GM06990 (cell line): ENCODE measurements at regions not wholly inside any gene's neighbourhood (a gene's known extent, or its start where the extent isn't known, plus 50 kb on each side); places are given as distances from the start of the nearest gene placed in this dataset.
"Not testable (repeated sequence)": the region's sequence is repeated elsewhere in the genome, so short reads cannot be mapped to it uniquely, and the experiment has no call there.

Experiments used
- DNase-seq: peaks from one replicate; pipeline ENCODE4 v3.0.0-alpha.2; 2011; ENCODE audit not compliant: insufficient read length; ENCODE audit errors: extremely low read depth
- H3K27me3 ChIP-seq: replicated peaks from 2 replicates; pipeline ENCODE4 v1.6.0; 2011; ENCODE audit warnings: low read length; ENCODE audit not compliant: control insufficient read depth, insufficient read depth
- H3K36me3 ChIP-seq: 2 replicates; pipeline ENCODE4 v1.5.1; 2011; ENCODE audit warnings: low read length; ENCODE audit not compliant: control insufficient read depth, insufficient read depth
- H3K4me3 ChIP-seq: replicated peaks from 2 replicates; pipeline ENCODE4 v1.5.1; 2011; ENCODE audit warnings: low read depth, mild to moderate bottlenecking, control low read depth, low read length
- CTCF ChIP-seq: IDR thresholded peaks from 2 replicates; pipeline ENCODE4 v1.5.1; 2011; ENCODE audit warnings: low read length, control low read depth, mild to moderate bottlenecking, inconsistent platforms; ENCODE audit not compliant: insufficient read depth, poor library complexity, severe bottlenecking

GRCh38 chr13:21884965-21885567 lies 214.2 kb downstream of the FGF9 start:
- no peak overlapping the region for H3K4me3 ChIP-seq
- no peaks in the 10 kb centered on the region for H3K36me3 ChIP-seq
- TF ChIP-seq CTCF: no peak
- no peaks in the 10 kb centered on the region for H3K27me3 ChIP-seq
- no peak for DNase-seq

DNA sequence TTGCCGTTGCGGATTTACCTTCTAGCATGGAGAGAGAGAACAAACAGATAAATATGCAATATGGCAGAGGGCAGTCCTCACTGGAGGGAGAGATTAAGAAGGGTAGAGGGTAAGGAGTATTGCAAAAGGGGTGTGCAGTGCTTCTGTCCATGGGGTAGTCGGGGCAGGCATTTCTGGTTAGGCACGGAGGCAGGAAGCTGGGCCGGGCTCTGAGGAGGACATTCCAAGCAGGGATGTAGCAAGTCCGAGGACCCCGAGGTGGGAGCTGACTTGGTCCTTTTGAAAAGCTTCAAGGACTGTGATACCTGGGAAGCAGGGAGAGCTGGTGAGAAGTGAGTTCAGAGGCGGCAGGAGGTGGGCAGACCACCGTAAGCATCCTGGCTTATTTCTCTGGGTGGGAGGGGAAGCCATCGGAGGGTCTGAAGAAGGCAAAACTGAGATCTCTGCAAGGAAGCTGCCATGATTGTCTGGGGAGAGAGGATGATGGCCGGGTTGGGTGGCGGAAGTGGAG lies 214.9 kb downstream of the FGF9 start:
- Histone ChIP-seq H3K36me3 (no peaks in the 10 kb centered on the region), H3K27me3 (no peaks in the 10 kb centered on the region), H3K4me3 (no peak overlapping the region)
- DNase-seq: no peak
- TF ChIP-seq CTCF: no peak

GRCh38 chr13:21889651-21890050 lies 218.8 kb downstream of the FGF9 start:
- no peak for TF ChIP-seq CTCF
- no peak for DNase-seq
- no peaks in the 10 kb centered on the region for H3K27me3 ChIP-seq
- no peaks in the 10 kb centered on the region for H3K36me3 ChIP-seq
- H3K4me3 ChIP-seq: no peak overlapping the region

DNA sequence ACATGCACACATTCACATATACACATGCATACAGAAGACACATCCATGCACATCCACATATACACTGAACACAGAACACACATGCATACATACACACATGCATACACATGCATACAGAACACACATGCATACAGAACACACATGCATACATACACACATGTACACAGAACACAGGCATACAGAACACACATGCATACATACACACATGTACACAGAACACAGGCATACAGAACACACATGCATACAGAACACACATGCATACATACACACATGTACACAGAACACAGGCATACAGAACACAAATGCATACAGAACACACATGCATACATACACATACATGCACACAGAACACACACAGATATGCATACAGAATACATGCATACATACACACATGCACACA lies 219.3 kb downstream of the FGF9 start:
- H3K36me3 ChIP-seq, DNase-seq, H3K27me3 ChIP-seq, H3K4me3 ChIP-seq: not testable (repeated sequence)

DNA sequence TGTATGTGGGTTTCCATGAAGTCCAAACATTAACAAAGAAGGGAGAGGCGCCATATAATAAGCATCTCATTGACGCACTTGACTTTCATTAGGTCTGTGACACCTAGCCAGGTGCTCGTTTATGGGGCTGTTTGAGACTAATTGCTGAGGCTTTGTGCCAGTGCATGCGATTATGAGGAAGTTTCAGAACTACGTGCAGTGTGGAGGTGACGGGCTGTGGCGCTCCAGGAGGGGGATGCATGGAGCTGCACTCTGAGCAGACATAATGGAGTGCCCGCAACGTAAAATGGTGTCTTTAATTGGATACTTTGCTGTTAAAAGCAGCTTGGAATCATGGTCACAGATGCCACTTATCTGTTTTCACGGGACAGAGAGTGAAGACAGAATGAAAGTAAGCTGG lies 223.2 kb downstream of the FGF9 start:
- Histone ChIP-seq H3K4me3 (no peak overlapping the region), H3K36me3 (no peaks in the 10 kb centered on the region), H3K27me3 (no peaks in the 10 kb centered on the region)
- DNase-seq: no peak
- no peak for TF ChIP-seq CTCF

GRCh38 chr13:21894703-21895699 lies 224.1 kb downstream of the FGF9 start:
- no peaks in the 10 kb centered on the region for H3K36me3 ChIP-seq
- TF ChIP-seq CTCF: no peak
- no peak overlapping the region for H3K4me3 ChIP-seq
- H3K27me3 ChIP-seq: no peaks in the 10 kb centered on the region
- DNase-seq: no peak
